ENCODE measurements at regions not wholly inside any gene's neighbourhood (a gene's known extent, or its start where the extent isn't known, plus 50 kb on each side); places are given as distances from the start of the nearest gene placed in this dataset.

GRCh38 chr18:67379981-67380380 is 136.5 kb downstream of the DSEL start:
- no peak for DNase-seq

GRCh38 chr18:67376372-67376771 is 140.1 kb downstream of the DSEL start:
- no peak for DNase-seq

- no peak for DNase-seq
Observed at GRCh38 chr18:67373636-67374035, 142.9 kb downstream of the DSEL start.

GRCh38 chr18:67367540-67367939 is 149.0 kb downstream of the DSEL start:
- DNase-seq, result no peak

GRCh38 chr18:67363694-67364093 is 152.8 kb downstream of the DSEL start:
- no peak for DNase-seq

- DNase-seq, result no peak
Observed at GRCh38 chr18:67362906-67363305, 153.6 kb downstream of the DSEL start.

- DNase-seq, result peak; percentile 35
Observed at GRCh38 chr18:67359873-67360838, 156.4 kb downstream of the DSEL start.

- no peak for DNase-seq
Observed at GRCh38 chr18:67358947-67359346, 157.6 kb downstream of the DSEL start.

- no peak for DNase-seq
Observed at GRCh38 chr18:67354692-67355091, 161.8 kb downstream of the DSEL start.

GRCh38 chr18:67354091-67354490 is 162.4 kb downstream of the DSEL start:
- DNase-seq, result no peak

- no peak for DNase-seq
Observed at GRCh38 chr18:67347438-67347837, 169.1 kb downstream of the DSEL start.

- no peak for DNase-seq
Observed at GRCh38 chr18:67342159-67342558, 174.4 kb downstream of the DSEL start.

- DNase-seq, result no peak
Observed at GRCh38 chr18:67337696-67338095, 178.8 kb downstream of the DSEL start.

GRCh38 chr18:67331857-67332256 is 184.7 kb downstream of the DSEL start:
- DNase-seq, result no peak

GRCh38 chr18:67319109-67319508 is 197.4 kb downstream of the DSEL start:
- DNase-seq, result no peak

- DNase-seq, result no peak
Observed at GRCh38 chr18:67318651-67319050, 197.9 kb downstream of the DSEL start.

GRCh38 chr18:67310826-67311225 is 205.7 kb downstream of the DSEL start:
- no peak for DNase-seq

GRCh38 chr18:67308819-67309218 is 207.7 kb downstream of the DSEL start:
- DNase-seq, result no peak

GRCh38 chr18:67305466-67305865 is 211.1 kb downstream of the DSEL start:
- DNase-seq, result no peak

GRCh38 chr18:67302043-67302442 is 214.5 kb downstream of the DSEL start:
- no peak for DNase-seq

- no peak for DNase-seq
Observed at GRCh38 chr18:67301592-67301991, 214.9 kb downstream of the DSEL start.

GRCh38 chr18:67300498-67300897 is 216.0 kb downstream of the DSEL start:
- DNase-seq, result peak; percentile 8

GRCh38 chr18:67292814-67293213 is 223.7 kb downstream of the DSEL start:
- no peak for DNase-seq

- no peak for DNase-seq
Observed at GRCh38 chr18:67290421-67290820, 226.1 kb downstream of the DSEL start.

- DNase-seq, result no peak
Observed at GRCh38 chr18:67285583-67285982, 230.9 kb downstream of the DSEL start.

All from stimulated activated CD4-positive, alpha-beta T cell treated with anti-CD3 and anti-CD28 coated beads, Interleukin-1b, Interleukin-23, amount 100 ng/mL, for 48 hours (primary cell).